C1 segment of cervical spinal cord (tissue), 14 donors: ENCODE measurements at regions not wholly inside any gene's neighbourhood (a gene's known extent, or its start where the extent isn't known, plus 50 kb on each side); places are given as distances from the start of the nearest gene placed in this dataset.

Source experiments
- DNase-seq, 14 donors: peaks; one replicate each; lab custom pipeline; 2025; lab: John Stamatoyannopoulos, UW

DNA sequence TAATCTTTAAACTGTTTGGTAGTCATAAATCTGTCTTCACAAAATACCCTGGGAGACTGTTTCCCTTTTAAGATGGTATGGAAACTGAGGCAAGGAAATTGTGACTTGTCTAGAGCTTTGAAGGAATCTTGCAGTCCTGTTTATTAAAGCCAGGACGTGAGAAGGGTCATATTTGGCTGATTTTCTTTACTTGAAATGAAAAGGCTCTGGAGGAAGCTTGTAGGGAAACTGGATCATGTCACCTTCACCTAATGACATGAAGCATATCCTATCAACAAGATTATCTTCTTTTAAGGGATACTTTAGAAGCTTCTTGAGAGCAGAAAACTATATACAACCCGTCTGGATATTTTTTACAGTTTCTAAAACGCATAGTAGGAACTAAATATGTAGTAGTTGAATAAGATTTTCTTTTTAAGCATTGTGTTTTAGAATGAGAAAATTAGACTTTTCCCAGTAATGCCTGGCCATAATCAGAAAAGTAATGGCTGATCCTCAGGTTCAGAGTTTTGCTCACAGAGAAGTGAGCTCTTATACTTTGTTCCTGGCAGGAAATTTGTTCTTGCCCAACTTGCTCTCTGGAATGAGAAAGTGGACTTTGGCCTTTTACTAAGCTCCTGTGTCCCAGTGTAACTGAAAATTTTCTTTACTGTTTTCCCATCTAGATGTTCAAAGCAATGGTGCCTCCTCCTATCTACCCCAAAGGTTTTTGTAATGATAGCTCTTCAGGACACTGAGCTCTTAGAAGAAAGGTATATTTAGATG, 136.8 kb upstream of the AFF2 start:
- DNase-seq = no peak

DNA sequence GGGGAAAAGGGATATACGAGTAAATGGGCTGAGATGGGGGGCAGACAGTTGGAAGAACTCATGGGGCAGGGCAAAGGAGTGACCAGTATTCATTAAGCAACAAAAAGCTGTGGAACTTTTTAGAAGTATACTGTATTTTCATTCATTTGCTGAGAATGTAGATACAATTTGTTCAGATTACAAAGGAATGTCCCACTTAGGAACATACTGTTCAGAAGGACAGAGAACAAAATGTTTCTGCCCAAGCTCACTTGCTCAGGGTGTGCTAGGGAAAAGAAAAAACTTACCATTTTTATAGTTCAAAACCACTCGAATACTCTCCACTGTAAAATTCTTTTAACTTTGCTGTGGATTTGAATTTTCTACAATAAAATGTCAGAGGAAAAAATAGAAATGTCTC, 135.2 kb upstream of the AFF2 start:
- no peak for DNase-seq

- no peak for DNase-seq
Measured at GRCh38 chrX:148371291-148371690, 129.1 kb upstream of the AFF2 start.

GRCh38 chrX:148372925-148373324, 127.5 kb upstream of the AFF2 start:
- DNase-seq = no peak

DNA sequence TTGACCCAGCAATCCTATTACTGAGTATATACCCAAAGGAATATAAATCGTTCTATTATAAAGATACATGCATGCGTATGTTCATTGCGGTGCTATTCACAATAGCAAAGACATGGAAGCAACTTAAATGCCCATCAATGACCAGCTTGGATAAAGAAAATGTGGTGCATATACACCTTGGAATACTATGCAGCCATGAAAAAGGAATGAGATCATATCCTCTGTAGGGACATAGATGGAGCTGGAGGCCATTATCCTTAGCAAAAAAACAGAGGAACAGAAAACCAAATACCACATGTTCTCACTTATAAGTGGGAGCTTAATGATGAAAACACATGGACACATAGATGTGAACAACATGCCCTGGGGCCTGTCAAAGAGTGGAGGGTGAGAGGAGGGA, 124.1 kb upstream of the AFF2 start:
- no peak for DNase-seq

DNA sequence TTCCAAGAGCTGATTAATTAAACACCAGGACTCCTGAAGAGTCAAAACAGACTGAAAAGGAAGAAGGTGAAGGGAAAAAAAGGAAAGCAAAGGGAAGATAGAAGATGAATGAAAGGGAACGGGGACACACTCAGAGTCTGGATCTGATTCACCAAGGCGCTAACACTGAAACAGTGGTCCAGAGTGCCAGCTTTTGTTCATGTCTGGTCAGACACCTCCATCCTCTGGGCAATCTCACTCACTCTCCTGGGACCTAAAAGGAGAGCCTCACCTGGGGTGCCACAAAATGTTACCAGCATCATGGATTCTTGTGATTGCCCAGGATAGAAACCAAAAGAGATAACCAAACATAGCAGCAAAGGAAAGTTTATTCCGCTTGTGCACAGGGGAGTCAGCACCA, 120.3 kb upstream of the AFF2 start:
- DNase-seq = no peak

DNA sequence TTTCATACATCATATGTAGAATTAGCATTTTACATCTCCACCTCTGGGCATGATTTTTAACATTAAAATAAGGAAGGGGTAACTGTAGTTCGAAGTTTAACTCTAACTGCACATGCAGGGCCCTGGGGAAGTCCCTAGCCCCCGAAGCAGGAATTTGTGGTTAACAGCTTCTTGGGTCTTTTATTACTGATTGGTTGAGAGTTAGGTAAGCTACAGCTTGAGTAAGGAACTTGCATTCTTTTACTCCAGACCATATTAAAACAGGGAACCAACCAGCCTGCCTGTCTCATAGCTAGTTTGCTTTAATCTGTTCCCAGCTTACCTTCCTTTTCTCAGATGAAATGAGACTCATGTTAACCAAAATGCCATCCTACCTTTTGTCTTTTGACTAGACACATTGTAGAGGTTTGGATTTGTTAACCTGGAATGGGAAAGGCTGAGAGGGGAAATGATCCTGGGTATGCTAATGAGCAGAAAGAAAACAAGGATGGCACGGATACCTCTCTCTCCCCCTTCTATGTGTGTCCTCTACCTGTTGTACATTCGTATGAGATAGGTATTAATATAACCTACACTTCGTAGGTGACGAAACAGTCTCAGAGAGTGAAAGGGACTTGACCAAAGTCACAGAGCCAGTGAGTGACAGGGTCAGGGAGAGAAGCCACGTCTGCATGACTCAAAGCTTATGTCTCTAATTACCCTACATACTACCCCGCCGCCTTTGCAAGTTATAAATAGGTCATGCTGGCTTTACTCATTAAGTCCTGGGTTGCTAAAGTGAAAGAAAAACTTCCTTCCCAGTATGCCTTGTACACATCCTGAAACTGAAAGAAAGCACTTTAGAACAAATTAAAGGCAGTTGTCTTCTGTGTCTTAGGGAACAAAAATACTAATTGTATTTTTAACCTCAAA, 119.5 kb upstream of the AFF2 start:
- no peak for DNase-seq

GRCh38 chrX:148381603-148382002, 118.8 kb upstream of the AFF2 start:
- no peak for DNase-seq

DNA sequence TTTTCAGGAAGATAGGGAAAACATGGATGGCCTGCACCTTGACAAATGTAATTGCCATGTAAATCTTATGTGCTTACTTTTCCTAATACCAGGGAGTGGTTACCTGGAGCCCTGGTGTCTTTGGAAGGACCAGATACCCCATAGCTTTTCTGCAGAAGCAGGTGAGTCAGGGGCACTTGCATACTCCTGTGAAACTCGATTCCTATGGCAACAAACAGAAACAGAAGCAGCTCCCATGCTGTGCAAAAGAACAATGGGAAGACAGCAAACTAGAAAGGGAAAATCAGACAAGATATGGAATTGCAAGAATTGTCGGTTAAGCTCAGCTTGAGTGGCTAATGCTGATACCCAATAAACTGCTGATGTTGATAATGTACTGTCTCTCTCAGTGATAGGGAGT, 117.4 kb upstream of the AFF2 start:
- no peak for DNase-seq

DNA sequence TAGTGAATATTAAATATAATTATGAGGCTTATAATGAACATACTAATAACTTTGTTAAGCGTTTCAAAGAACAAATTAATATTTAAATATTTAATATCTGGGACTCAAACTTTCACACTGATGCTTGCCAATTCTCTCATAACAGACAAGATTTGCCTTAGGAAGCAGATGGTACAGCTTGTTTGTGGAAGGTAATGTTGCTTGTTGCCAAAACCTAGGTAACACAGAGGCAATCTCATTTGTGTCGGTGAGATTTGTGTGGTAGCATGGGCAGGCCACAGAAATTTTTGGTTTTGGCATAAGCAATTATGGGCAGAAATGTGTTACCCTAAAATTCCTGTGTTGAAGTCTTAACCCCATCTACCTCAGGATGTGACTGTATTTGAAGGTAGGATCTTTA, 114.9 kb upstream of the AFF2 start:
- peak in 1 of 14 donors; percentile 60 for DNase-seq

DNA sequence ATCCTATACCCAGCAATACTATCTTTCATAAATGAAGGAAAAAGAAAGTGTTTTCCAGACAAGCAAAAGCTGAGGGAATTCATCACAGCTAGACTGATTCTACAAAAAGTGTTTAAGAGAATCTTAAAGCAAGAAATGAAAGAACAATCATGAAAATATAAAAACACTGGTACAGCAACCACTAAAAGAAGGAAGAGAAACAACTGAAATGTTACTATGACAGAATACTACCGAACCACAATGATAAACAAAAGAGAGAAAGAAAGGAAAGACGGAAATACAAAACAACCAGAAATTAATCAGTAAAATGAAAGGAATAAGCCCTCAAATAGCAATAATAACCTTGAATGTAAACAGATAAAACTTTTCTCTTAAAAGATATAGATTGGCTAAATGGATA, 110.8 kb upstream of the AFF2 start:
- no peak for DNase-seq

- no peak for DNase-seq
Measured at GRCh38 chrX:148412006-148412405, 88.4 kb upstream of the AFF2 start.

- no peak for DNase-seq
Measured at GRCh38 chrX:148416142-148416541, 84.3 kb upstream of the AFF2 start.

DNA sequence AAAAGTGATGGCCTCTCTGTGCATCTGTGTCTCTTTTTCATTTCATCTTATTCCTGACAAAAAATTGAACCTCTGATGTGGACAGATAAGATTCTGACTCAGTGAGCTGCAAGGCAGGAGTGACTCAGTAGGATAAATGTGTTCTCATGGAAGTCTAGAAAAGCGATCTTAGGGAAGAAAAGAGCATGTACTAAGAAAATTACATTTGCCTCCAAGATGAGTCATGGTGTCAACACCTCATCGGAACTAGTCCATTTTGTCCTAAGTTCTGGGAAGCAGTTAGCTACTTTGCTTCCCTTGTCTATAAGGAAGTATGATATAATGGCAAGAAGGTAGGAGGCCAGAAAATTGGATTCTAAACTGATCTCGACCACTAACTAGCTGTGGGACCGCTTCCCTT, 83.5 kb upstream of the AFF2 start:
- no peak for DNase-seq

DNA sequence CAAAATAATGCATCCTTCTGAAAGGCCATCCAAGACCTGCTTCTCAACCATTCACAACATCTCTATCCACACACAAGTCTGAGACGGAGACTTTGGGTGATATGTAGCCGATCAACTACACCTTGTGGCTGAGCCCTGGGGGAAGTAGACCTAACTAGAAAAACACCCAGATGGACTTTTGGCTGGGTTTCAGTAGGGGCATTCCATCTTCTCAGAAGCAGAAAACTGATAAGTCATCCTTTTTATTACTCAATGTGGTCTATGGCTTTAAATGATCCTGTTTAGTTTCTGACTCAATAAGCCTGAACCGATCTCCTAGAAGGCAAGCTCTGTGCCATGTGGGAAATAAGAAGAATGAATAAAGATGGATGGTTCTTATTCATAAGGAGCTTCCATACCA, 82.5 kb upstream of the AFF2 start:
- DNase-seq = no peak

DNA sequence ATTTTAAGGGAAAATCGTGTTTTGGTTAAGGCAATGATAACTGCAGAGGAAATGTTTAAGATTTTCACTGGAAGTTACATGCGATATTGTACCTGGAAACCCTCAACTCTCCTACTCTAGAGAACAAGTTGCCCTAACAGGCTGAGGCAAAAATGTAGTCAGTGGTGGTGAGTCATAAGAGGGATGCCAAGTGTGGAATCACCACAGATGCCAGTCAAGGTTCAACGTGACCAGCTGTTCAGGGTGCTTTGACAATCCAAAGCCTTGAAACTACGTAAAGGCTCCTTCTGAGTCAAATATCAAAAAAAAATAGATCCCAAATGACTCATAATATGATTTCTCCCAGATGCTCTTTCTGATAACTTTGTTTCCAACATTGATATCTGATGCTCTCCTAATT, 77.9 kb upstream of the AFF2 start:
- DNase-seq = no peak

- DNase-seq = no peak
Measured at GRCh38 chrX:148424570-148424969, 75.8 kb upstream of the AFF2 start.

DNA sequence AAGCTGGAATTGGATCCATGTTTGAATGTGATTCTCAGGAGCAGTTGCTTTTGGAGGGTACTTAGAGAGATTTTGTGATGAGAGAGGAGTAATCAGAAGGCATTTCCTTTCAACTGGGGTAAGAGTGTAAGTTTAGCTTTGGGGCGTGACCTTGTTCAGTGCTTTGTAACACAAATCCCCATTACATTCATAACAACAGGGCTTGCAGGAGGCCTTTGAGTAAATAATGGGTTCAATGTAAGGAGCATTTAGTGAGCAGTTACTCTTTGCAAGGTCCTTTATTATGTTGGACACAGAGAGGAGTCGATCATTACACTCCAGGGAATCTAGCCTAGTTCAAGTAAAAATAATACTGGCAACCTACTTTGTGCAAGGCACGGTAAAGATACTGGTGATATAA, 74.0 kb upstream of the AFF2 start:
- DNase-seq = no peak

- DNase-seq = no peak
Measured at GRCh38 chrX:148441387-148441786, 59.0 kb upstream of the AFF2 start.

GRCh38 chrX:148443216-148443615, 57.2 kb upstream of the AFF2 start:
- DNase-seq = no peak

DNA sequence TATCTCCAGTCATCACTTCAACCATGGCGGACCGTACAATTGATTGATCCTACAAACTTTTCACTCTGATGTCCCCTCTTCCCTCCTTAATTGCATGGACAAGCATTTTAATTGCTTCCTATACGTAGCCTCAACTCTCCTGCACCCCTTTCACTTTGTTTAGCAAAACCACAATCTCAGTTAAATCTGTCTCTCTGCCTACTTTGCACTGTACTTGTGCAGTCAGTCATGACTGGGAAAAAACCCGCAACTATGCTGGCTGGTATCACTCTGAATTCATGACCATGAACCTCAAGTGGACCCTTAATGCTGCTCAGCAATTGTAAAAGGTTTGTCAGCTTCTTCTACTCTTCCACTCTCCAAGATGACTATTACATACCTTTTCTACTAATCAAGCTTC, 51.7 kb upstream of the AFF2 start:
- no peak for DNase-seq
